HEK293T (cell line): ENCODE measurements at regions not wholly inside any gene's neighbourhood (a gene's known extent, or its start where the extent isn't known, plus 50 kb on each side); places are given as distances from the start of the nearest gene placed in this dataset.

ENCODE experiments used
- ARNT ChIP-seq: fragments of 450-650 bp; IDR thresholded peaks from 2 replicates; pipeline ENCODE4 v1.6.1; 2017; ENCODE audit warnings: mild to moderate bottlenecking
- BHLHE40 ChIP-seq: fragments of 450-650 bp; IDR thresholded peaks from 2 replicates; pipeline ENCODE4 v1.6.1; 2016; ENCODE audit warnings: mild to moderate bottlenecking, moderate library complexity, borderline replicate concordance
- ELF4 ChIP-seq: fragments of 450-650 bp; IDR thresholded peaks from 2 replicates; pipeline ENCODE4 v1.6.1; 2017; ENCODE audit warnings: antibody characterized with exemption
- FOXA1 ChIP-seq: fragments of 450-650 bp; IDR thresholded peaks from 2 replicates; pipeline ENCODE4 v1.6.1; 2016; ENCODE audit warnings: mild to moderate bottlenecking
- HDGF ChIP-seq: fragments of 450-650 bp; IDR thresholded peaks from 2 replicates; pipeline ENCODE4 v1.6.1; 2017; ENCODE audit warnings: antibody characterized with exemption, borderline replicate concordance
- LEF1 ChIP-seq: fragments of 450-650 bp; IDR thresholded peaks from 2 replicates; pipeline ENCODE4 v1.6.1; 2017; ENCODE audit warnings: mild to moderate bottlenecking, borderline replicate concordance
- NFRKB ChIP-seq: fragments of 450-650 bp; IDR thresholded peaks from 2 replicates; pipeline ENCODE4 v1.6.1; 2016; ENCODE audit warnings: mild to moderate bottlenecking, moderate library complexity
- SP1 ChIP-seq: fragments of 450-650 bp; IDR thresholded peaks from 2 replicates; pipeline ENCODE4 v1.6.1; 2017
- TF ChIP-seq, protein P1 (sequence below): fragments of 450-650 bp; IDR thresholded peaks from 2 replicates; pipeline ENCODE4 v1.6.1; 2016

DNA sequence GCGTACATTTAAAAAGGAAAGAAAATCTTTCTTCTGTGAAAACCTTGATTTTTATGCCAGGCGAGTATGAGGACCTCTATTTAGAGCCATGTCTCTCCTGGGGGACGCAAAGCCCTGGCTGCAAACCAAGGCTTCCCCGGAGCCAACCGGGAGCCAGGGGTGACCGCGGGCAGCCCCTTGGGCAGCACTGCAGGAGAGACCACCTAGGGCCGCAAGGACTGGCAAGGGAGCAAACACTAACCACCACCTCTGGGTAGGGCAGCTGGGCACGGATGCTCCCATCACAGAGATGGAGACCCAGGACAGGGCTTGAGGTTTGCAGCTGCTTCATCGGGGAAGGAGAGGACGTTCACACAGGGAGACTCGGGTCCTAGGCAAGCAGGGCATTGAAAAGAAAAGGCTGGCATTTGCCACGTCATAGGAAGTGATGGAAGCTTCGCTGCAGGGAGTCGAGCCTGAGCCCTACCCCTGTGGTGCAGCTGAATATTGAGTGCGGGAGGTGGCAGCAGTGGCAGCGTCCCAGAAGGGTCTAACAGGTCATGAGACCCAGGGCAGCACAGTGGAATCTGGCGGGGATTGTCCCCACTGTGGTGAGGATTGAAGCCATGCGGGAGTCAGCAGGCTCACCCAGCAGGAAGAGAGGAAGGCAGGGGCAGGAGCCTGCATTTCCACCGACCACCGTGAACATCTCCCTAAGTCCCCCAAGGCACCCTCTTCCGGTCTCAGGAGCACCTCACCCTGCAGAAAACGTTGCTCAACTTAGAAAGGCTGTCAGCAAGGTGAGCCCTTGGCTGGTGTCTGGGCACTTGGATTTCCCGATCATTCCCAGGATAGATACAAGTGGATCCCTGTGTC, 156.2 kb upstream of the CST7 start:
- no peak for TF ChIP-seq NFRKB
- TF ChIP-seq ARNT, result no peak
- no peak for TF ChIP-seq BHLHE40
- TF ChIP-seq SP1, result no peak
- TF ChIP-seq, protein P1, sequence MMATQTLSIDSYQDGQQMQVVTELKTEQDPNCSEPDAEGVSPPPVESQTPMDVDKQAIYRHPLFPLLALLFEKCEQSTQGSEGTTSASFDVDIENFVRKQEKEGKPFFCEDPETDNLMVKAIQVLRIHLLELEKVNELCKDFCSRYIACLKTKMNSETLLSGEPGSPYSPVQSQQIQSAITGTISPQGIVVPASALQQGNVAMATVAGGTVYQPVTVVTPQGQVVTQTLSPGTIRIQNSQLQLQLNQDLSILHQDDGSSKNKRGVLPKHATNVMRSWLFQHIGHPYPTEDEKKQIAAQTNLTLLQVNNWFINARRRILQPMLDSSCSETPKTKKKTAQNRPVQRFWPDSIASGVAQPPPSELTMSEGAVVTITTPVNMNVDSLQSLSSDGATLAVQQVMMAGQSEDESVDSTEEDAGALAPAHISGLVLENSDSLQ, result no peak
- no peak for TF ChIP-seq ELF4
- no peak for TF ChIP-seq LEF1
- no peak for TF ChIP-seq HDGF
- TF ChIP-seq FOXA1, result no peak
